OCI-LY3 (cell line): ENCODE measurements at regions not wholly inside any gene's neighbourhood (a gene's known extent, or its start where the extent isn't known, plus 50 kb on each side); places are given as distances from the start of the nearest gene placed in this dataset.
A peak's percentile ranks its signal among the peaks of the same experiment; 100 is the strongest.
"Not testable (repeated sequence)": the region's sequence is repeated elsewhere in the genome, so short reads cannot be mapped to it uniquely, and the experiment has no call there.

Source experiments
- H2AFZ ChIP-seq: fragments of 200-600, 300-600 bp; shearing (Covaris generic); 2 replicates; pipeline ENCODE4 v1.6.0; 2014; ENCODE audit warnings: antibody characterized with exemption, low read depth, low read length
- H3K27ac ChIP-seq: fragments of 200-600, 300-600 bp; sonication (generic); 2 replicates; pipeline ENCODE4 v1.5.1; 2014; ENCODE audit warnings: mild to moderate bottlenecking, low read length, moderate library complexity, mixed read lengths
- H3K27me3 ChIP-seq: fragments of 200-600, 300-600 bp; sonication (generic); 2 replicates; pipeline ENCODE4 v1.6.1; 2014; ENCODE audit warnings: low read depth, low read length, mixed read lengths
- H3K36me3 ChIP-seq: fragments of 200-600, 300-600 bp; sonication (generic); replicated peaks from 2 replicates; pipeline ENCODE3; 2014; ENCODE audit warnings: low read depth, low read length, mixed read lengths
- H3K4me1 ChIP-seq: fragments of 300-600, 200-600 bp; sonication (generic); 2 replicates; pipeline ENCODE4 v1.6.1; 2014; ENCODE audit warnings: low read length, mixed read lengths
- H3K4me2 ChIP-seq: fragments of 200-600, 300-600 bp; sonication (generic); 2 replicates; pipeline ENCODE4 v1.6.1; 2014; ENCODE audit warnings: low read length, mixed read lengths
- H3K4me3 ChIP-seq: fragments of 300-600, 200-600 bp; sonication (generic); 2 replicates; pipeline ENCODE4 v1.5.1; 2014; ENCODE audit warnings: antibody characterized with exemption, mild to moderate bottlenecking, low read length, moderate library complexity
- H3K79me2 ChIP-seq: fragments of 300-600, 200-600 bp; shearing (Covaris generic); 2 replicates; pipeline ENCODE4 v1.6.1; 2014; ENCODE audit warnings: mild to moderate bottlenecking, low read length, mixed read lengths
- H3K9ac ChIP-seq: fragments of 300-600, 200-600 bp; shearing (Covaris generic); 2 replicates; pipeline ENCODE4 v1.6.0; 2014; ENCODE audit warnings: mild to moderate bottlenecking, low read length, moderate library complexity
- H3K9me3 ChIP-seq: fragments of 200-600, 300-600 bp; shearing (Covaris generic); 2 replicates; pipeline ENCODE4 v1.6.1; 2014; ENCODE audit warnings: low read length, mixed read lengths; ENCODE audit not compliant: insufficient read depth
- H4K20me1 ChIP-seq: fragments of 200-600, 300-600 bp; sonication (generic); 2 replicates; pipeline ENCODE4 v1.6.1; 2016; ENCODE audit warnings: low read length, mixed read lengths; ENCODE audit not compliant: insufficient read depth
- CTCF ChIP-seq: fragments of 200-600, 300-600 bp; sonication (generic); IDR thresholded peaks from 2 replicates; pipeline ENCODE4 v1.5.1; 2014; ENCODE audit warnings: antibody characterized with exemption, low read length, low read depth
- EZH2phosphoT487 ChIP-seq: fragments of 200-600 bp; shearing (Covaris generic); IDR thresholded peaks from 2 replicates; pipeline ENCODE4 v1.6.1; 2018; ENCODE audit warnings: antibody characterized with exemption, mixed run types, low read depth

- no peak for TF ChIP-seq EZH2phosphoT487
- TF ChIP-seq CTCF, result no peak
- no peak overlapping the region for H2AFZ ChIP-seq
- no peak overlapping the region for H3K27ac ChIP-seq
- no peaks in the 10 kb centered on the region for H3K27me3 ChIP-seq
- H3K4me3 ChIP-seq, result no peak overlapping the region
- no peak overlapping the region for H3K9ac ChIP-seq
- H4K20me1 ChIP-seq, result no peaks in the 10 kb centered on the region
- no peak overlapping the region for H3K4me2 ChIP-seq
- H3K9me3 ChIP-seq, result no peaks in the 10 kb centered on the region
- no peaks in the 10 kb centered on the region for H3K4me1 ChIP-seq
- no peaks in the 10 kb centered on the region for H3K79me2 ChIP-seq
- no peaks in the 10 kb centered on the region for H3K36me3 ChIP-seq
These were observed 241.3 kb upstream of the FOXP2 start for GRCh38 chr7:114173170-114173890.

- not testable (repeated sequence) for H3K4me1 ChIP-seq, H3K9me3 ChIP-seq, H3K27ac ChIP-seq, H3K4me3 ChIP-seq, H4K20me1 ChIP-seq, H3K9ac ChIP-seq, H3K4me2 ChIP-seq, H2AFZ ChIP-seq, H3K36me3 ChIP-seq, H3K27me3 ChIP-seq, H3K79me2 ChIP-seq
These were observed 245.2 kb upstream of the FOXP2 start for GRCh38 chr7:114169389-114169788.

DNA sequence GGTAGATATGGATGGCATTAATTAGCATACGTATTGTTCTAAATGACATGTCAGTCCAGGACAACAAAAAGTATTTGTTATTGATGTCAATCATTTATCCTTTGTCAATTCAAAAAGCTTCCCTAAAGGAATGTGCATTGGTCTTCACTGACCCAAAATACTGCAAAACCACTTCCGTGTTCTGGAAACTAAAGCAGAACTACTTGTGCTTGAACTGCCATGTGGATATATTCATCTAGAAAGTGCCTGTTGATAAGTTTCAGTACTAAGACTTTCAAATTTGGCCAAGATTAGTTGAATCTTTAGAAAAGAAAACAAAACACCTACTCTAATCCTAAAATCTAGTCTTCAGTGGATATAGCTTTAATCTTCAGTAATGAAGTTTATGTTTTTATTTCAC lies 242.1 kb upstream of the PPP1R3A start:
- TF ChIP-seq CTCF, result no peak
- no peak for TF ChIP-seq EZH2phosphoT487
- peaks cover 13% of the 10 kb centered on the region for H3K4me1 ChIP-seq
- H3K9me3 ChIP-seq, result no peaks in the 10 kb centered on the region
- no peaks in the 10 kb centered on the region for H4K20me1 ChIP-seq
- H3K79me2 ChIP-seq, result no peaks in the 10 kb centered on the region
- no peak overlapping the region for H2AFZ ChIP-seq
- H3K27me3 ChIP-seq, result no peaks in the 10 kb centered on the region
- H3K9ac ChIP-seq, result no peak overlapping the region
- H3K4me2 ChIP-seq, result peak overlapping the region; percentile 38
- H3K36me3 ChIP-seq, result no peaks in the 10 kb centered on the region
- no peak overlapping the region for H3K27ac ChIP-seq
- H3K4me3 ChIP-seq, result no peak overlapping the region

DNA sequence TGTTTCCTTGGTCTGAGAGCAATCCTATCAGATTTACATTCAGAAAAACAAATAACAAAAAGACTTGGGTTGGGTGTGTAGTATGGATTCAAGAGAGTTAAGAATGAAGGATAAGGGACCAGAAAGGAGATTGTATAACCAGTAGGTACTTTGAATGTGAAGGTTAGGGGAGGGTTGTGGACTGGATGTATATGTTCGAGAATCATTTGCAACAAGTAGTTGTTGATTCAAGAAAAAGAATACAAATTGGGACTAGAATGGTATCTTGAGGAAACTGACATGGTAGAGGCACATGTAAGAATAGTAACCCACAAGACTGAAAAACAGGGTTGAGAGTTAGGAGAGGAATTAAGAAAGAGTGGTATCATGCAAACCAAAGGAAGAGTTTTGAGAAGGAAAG lies 240.0 kb upstream of the PPP1R3A start:
- Histone ChIP-seq H3K4me1 (peaks cover 13% of the 10 kb centered on the region), H3K79me2 (no peaks in the 10 kb centered on the region), H4K20me1 (no peaks in the 10 kb centered on the region), H3K36me3 (no peaks in the 10 kb centered on the region), H3K9me3 (no peaks in the 10 kb centered on the region), H2AFZ (no peak overlapping the region), H3K27ac (no peak overlapping the region), H3K4me3 (no peak overlapping the region), H3K9ac (no peak overlapping the region), H3K27me3 (no peaks in the 10 kb centered on the region), H3K4me2 (no peak overlapping the region)
- TF ChIP-seq EZH2phosphoT487 (no peak), CTCF (no peak)

DNA sequence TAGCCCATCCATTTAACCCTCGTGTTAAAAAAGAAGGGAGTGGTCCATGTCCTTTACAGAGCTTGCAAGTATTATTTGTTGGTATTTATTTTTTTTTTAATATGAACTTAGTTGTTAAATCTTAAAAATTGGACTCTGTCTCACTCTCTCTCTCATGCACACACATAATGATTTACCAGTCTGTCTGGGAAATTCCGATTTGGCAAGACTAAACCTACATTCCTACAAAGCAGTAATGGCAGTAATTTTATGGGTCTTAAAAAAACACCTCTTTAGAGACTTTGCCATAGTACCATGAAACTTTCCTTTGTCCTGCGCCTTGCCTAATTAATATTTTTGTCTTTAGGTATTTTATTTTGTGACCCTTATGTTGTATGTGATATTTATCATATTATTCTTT lies 239.5 kb upstream of the PPP1R3A start:
- no peak overlapping the region for H3K27ac ChIP-seq
- no peaks in the 10 kb centered on the region for H3K79me2 ChIP-seq
- H3K9ac ChIP-seq, result no peak overlapping the region
- peaks cover 13% of the 10 kb centered on the region for H3K4me1 ChIP-seq
- H3K4me3 ChIP-seq, result no peak overlapping the region
- no peak overlapping the region for H2AFZ ChIP-seq
- no peak overlapping the region for H3K4me2 ChIP-seq
- no peaks in the 10 kb centered on the region for H3K36me3 ChIP-seq
- H3K27me3 ChIP-seq, result no peaks in the 10 kb centered on the region
- no peaks in the 10 kb centered on the region for H4K20me1 ChIP-seq
- H3K9me3 ChIP-seq, result no peaks in the 10 kb centered on the region
- TF ChIP-seq EZH2phosphoT487, result no peak
- no peak for TF ChIP-seq CTCF
